Transverse colon (tissue), 4 donors: ENCODE measurements at regions not wholly inside any gene's neighbourhood (a gene's known extent, or its start where the extent isn't known, plus 50 kb on each side); places are given as distances from the start of the nearest gene placed in this dataset.
A peak's percentile ranks its signal among the peaks of the same experiment; 100 is the strongest.

ENCODE experiments used
- DNase-seq: peaks from one replicate; pipeline ENCODE4 v3.0.0-alpha.2; 2019
- H3K27ac ChIP-seq, 4 donors: fragments of 200-600 bp; sonication (generic); 2 replicates each; pipeline ENCODE4 v1.5.1; 2016 to 2018; ENCODE audit warnings: inconsistent platforms in 4 of 4
- H3K27me3 ChIP-seq: fragments of 200-600 bp; sonication (generic); 2 replicates; pipeline ENCODE4 v1.5.1; 2017; ENCODE audit warnings: inconsistent platforms
- H3K36me3 ChIP-seq, 4 donors: fragments of 200-600 bp; sonication (generic); 2 replicates each; pipeline ENCODE4 v1.5.1; 2017 to 2019; ENCODE audit warnings: inconsistent platforms in 4 of 4
- H3K4me1 ChIP-seq, 4 donors: fragments of 200-600 bp; sonication (generic); 2 replicates each; pipeline ENCODE4 v1.5.1; 2017 to 2020; ENCODE audit warnings: inconsistent platforms in 4 of 4
- H3K4me3 ChIP-seq, 4 donors: fragments of 200-600 bp; sonication (generic); 1 replicate in 1 of 4; 2 replicates in 3 of 4; pipeline versions ENCODE4 v1.5.1 to v1.6.1; 2017 to 2019; ENCODE audit warnings: inconsistent platforms in 4 of 4
- H3K9me3 ChIP-seq, 2 donors: fragments of 200-600 bp; sonication (generic); 2 replicates each; pipeline ENCODE4 v1.5.1; 2017 to 2019; ENCODE audit warnings: inconsistent platforms in 2 of 2
- EP300 ChIP-seq: sonication (generic); formaldehyde crosslinking; IDR thresholded peaks from one replicate; pipeline ENCODE4 v1.6.1; 2017; ENCODE audit warnings: antibody characterized with exemption, low read depth
- POLR2A ChIP-seq: fragments of 450-650 bp; IDR thresholded peaks from one replicate; pipeline ENCODE4 v1.6.1; 2016; ENCODE audit warnings: antibody characterized with exemption, mild to moderate bottlenecking, moderate library complexity
- POLR2AphosphoS5 ChIP-seq, 3 donors: sonication (generic); formaldehyde crosslinking; IDR thresholded peaks; one replicate each; pipeline ENCODE4 v1.6.1; 2016; ENCODE audit warnings: antibody characterized with exemption in 3 of 3
- WGBS, 2 donors: methylation state at CpG; one replicate each; pipeline ENCODE4 v1.1.5; 2018; ENCODE audit warnings: low coverage in 1 of 2; 5-methylcytosine and 5-hydroxymethylcytosine counted together
- in situ Hi-C, 4 donors: fragments of 200-750 bp; cut with MboI; loops; one replicate each; pipeline versions ENCODE4 v1.15.0 to v1.15.1; 2017; ENCODE audit warnings: low sequenced_read_pairs in 3 of 4, low pct_ligation_motif_present in 1 of 4, low pct_unique_long_range_greater_than_20kb in 1 of 4
- intact Hi-C: fragments of 100-400 bp; cut with DNase I; formaldehyde crosslinking; loops from one replicate; pipeline ENCODE4 v1.15.1; 2023; ENCODE audit warnings: low total_unique reads
- TF ChIP-seq, protein P1 (sequence below), 5 experiments: fragments of 200-600 bp in 3 of 5; fragments of 450-650 bp in 2 of 5; sonication (generic) in 3 of 5; IDR thresholded peaks; 1 replicate in 2 of 5; 2 replicates in 3 of 5; pipeline ENCODE4 v1.5.1; 2016 to 2017; ENCODE audit warnings: antibody characterized with exemption in 5 of 5, inconsistent platforms in 3 of 5, mild to moderate bottlenecking in 2 of 5, moderate library complexity in 1 of 5

DNA sequence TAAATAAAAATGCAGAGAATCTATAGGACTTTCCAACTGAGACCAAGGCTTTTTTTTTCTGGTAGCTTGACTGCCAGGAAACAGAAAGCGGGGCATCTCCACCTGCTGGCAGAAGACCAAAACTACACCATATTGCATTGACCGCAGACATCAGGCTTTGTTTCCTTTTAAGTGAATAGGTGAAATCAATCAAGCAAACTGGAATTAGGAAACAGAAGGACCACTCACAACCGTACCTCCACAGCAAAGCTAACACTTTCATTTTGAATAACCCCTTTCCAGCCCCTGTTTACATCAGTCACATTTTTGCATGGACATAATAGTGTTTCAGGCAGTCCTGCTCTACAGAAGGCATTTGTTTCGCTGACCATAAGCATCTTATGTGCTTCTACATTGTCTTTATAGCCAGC, 218.2 kb downstream of the IDS start:
- Histone ChIP-seq H3K36me3 (no peaks in the 10 kb centered on the region), H3K4me1 (no peaks in the 10 kb centered on the region), H3K9me3 (no peaks in the 10 kb centered on the region), H3K4me3 (no peak overlapping the region), H3K27ac (no peak overlapping the region), H3K27me3 (no peaks in the 10 kb centered on the region)
- intact Hi-C loops = no loop called here
- TF ChIP-seq EP300 (no peak), POLR2AphosphoS5 (IDR thresholded peaks at IDR 0.05) (no peak)
- TF ChIP-seq, protein P1, sequence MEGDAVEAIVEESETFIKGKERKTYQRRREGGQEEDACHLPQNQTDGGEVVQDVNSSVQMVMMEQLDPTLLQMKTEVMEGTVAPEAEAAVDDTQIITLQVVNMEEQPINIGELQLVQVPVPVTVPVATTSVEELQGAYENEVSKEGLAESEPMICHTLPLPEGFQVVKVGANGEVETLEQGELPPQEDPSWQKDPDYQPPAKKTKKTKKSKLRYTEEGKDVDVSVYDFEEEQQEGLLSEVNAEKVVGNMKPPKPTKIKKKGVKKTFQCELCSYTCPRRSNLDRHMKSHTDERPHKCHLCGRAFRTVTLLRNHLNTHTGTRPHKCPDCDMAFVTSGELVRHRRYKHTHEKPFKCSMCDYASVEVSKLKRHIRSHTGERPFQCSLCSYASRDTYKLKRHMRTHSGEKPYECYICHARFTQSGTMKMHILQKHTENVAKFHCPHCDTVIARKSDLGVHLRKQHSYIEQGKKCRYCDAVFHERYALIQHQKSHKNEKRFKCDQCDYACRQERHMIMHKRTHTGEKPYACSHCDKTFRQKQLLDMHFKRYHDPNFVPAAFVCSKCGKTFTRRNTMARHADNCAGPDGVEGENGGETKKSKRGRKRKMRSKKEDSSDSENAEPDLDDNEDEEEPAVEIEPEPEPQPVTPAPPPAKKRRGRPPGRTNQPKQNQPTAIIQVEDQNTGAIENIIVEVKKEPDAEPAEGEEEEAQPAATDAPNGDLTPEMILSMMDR (IDR thresholded peaks at IDR 0.05) = peak; percentile 19 to 56 (median 41)
- peak; percentile 19 for DNase-seq
- WGBS, 2 donors = 0 to 29% methylated on average over 1 to 4 of the region's 4 CpGs
- in situ Hi-C loops = loop anchor here in 1 of 4 donors (25.0 kb wide), 1 partner anchor 1250 kb away; no protein-coding TSS in a partner anchor

DNA sequence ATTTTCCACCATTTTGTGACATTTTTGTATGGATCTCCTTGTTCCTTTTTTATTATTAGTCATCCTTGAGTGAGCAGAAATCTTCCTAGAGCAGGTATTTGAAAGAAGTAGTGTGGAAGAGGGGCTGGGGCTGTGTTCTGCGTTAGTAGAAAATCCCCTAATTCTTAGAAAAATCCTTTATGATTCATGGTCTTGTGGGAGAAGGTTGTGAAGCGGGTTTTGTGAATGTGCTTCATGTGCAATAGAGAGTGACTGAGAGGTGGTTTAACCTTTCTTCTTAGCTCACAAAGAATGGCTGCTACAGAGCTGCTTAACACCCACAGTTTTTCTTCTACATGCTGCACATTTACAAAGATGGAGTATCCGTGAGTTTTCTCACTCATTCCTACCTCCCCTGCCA, 220.5 kb downstream of the IDS start:
- intact Hi-C loops (no loop called here), in situ Hi-C loops (loop anchor here in 1 of 4 donors (25.0 kb wide), 1 partner anchor 1247 kb away; no protein-coding TSS in a partner anchor)
- WGBS, 2 donors = 54 to 60% methylated on average over 1 to 3 of the region's 3 CpGs

DNA sequence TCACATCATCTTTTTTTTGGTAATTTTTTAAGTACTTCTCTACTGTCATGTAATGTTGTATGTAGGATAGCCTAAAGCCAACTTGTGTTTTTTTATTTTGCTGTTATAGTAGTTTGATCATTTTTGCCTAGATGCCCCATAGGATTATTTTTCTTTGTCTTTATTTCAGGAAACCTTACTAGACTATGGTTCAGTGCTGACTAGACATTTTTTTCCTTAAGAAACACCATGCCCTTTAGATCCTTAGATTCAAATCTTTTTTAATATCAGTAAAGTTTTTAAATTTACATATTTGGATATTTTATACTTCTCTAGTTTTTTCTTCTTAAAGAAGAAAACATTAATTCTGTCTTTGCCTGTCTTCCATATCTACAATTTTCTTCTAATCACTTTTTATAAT, 221.3 kb downstream of the IDS start:
- TF ChIP-seq EP300 (no peak), POLR2A (no peak), POLR2AphosphoS5 (IDR thresholded peaks at IDR 0.05) (no peak)
- TF ChIP-seq, protein P1 (IDR thresholded peaks at IDR 0.05) = no peak
- Histone ChIP-seq H3K27ac (no peak overlapping the region), H3K4me3 (no peak overlapping the region), H3K9me3 (no peaks in the 10 kb centered on the region), H3K27me3 (no peaks in the 10 kb centered on the region), H3K36me3 (no peaks in the 10 kb centered on the region), H3K4me1 (no peaks in the 10 kb centered on the region)
- intact Hi-C loops = no loop called here
- in situ Hi-C loops = loop anchor here in 1 of 4 donors (25.0 kb wide), 1 partner anchor 1247 kb away; no protein-coding TSS in a partner anchor
- no peak for DNase-seq

More for the DNA sequence above, 220.5 kb downstream of the IDS start:
- TF ChIP-seq, protein P1 (IDR thresholded peaks at IDR 0.05) = no peak
- TF ChIP-seq POLR2A = no peak
- TF ChIP-seq POLR2AphosphoS5 (IDR thresholded peaks at IDR 0.05) = no peak
- TF ChIP-seq EP300 = no peak
- Histone ChIP-seq H3K27ac (no peak overlapping the region), H3K4me1 (no peaks in the 10 kb centered on the region), H3K36me3 (no peaks in the 10 kb centered on the region), H3K27me3 (no peaks in the 10 kb centered on the region), H3K4me3 (no peak overlapping the region), H3K9me3 (no peaks in the 10 kb centered on the region)
- DNase-seq = no peak

DNA sequence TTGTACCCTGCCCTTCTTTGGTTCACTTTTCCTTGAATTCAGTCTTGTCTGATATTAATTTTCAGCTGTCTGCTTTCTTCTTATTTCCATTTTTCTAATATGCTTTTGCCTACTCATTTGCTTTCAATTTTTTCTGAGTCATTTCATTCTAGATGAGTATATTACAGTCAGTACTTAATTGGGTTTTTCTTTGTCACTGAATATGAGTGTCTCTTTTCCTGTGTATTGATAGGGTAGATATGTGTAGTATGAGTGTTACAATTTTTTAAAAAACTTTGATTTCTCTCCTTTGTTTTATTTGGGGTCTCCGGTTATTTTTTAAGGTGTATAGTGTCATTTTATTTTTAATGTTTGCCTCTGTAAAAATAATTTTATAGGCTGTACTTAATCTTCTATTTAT, 222.2 kb downstream of the IDS start:
- Histone ChIP-seq H3K9me3 (no peaks in the 10 kb centered on the region), H3K36me3 (no peaks in the 10 kb centered on the region), H3K4me1 (no peaks in the 10 kb centered on the region), H3K27me3 (no peaks in the 10 kb centered on the region), H3K4me3 (no peak overlapping the region), H3K27ac (no peak overlapping the region)
- DNase-seq = no peak
- in situ Hi-C loops (loop anchor here in 1 of 4 donors (25.0 kb wide), 1 partner anchor 1246 kb away; no protein-coding TSS in a partner anchor), intact Hi-C loops (no loop called here)
- TF ChIP-seq, protein P1 (IDR thresholded peaks at IDR 0.05) = no peak
- no peak for TF ChIP-seq POLR2AphosphoS5 (IDR thresholded peaks at IDR 0.05)
- no peak for TF ChIP-seq EP300
- no peak for TF ChIP-seq POLR2A
- WGBS, 2 donors = 40 to 66% methylated on average over 1 of the region's 1 CpG
